Stimulated activated CD4-positive, alpha-beta T cell treated with anti-CD3 and anti-CD28 coated beads, Interleukin-4, amount 100 ng/mL, for 4 hours (primary cell): ENCODE measurements at regions not wholly inside any gene's neighbourhood (a gene's known extent, or its start where the extent isn't known, plus 50 kb on each side); places are given as distances from the start of the nearest gene placed in this dataset.
A peak's percentile ranks its signal among the peaks of the same experiment; 100 is the strongest.
"Not testable (repeated sequence)": the region's sequence is repeated elsewhere in the genome, so short reads cannot be mapped to it uniquely, and the experiment has no call there.

Experiments
- DNase-seq, 2 experiments: peaks; one replicate each; pipeline ENCODE4 v3.0.0-alpha.2; 2020

- not testable (repeated sequence) for DNase-seq
Measured at GRCh38 chr6:28626386-28626785, 100.7 kb downstream of the GPX5 start.

DNA sequence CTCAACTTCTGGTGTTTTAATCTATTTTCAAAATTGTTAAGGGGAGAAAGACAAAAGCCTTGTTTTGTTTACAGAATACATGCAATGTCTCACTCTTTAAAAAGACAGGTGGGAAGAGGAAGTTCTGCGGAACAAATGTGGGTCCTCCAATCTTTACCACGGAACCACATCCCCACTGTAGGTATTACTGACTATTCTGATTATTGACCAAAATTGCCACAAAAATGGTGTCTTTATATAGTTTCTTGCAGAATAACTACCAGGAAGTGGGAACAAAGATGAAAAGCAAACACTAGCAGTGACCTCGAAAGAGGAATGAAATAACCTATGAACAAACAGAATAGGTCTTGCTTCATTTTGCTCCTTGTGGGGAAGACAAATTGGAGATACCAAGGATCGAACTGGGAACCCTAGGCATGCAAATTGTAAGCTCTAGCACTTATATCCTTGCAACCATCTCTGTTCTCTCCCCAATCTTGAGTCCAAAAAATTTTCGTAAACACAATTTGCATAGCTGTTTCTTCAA is 106.7 kb downstream of the GPX5 start:
- no peak for DNase-seq

DNA sequence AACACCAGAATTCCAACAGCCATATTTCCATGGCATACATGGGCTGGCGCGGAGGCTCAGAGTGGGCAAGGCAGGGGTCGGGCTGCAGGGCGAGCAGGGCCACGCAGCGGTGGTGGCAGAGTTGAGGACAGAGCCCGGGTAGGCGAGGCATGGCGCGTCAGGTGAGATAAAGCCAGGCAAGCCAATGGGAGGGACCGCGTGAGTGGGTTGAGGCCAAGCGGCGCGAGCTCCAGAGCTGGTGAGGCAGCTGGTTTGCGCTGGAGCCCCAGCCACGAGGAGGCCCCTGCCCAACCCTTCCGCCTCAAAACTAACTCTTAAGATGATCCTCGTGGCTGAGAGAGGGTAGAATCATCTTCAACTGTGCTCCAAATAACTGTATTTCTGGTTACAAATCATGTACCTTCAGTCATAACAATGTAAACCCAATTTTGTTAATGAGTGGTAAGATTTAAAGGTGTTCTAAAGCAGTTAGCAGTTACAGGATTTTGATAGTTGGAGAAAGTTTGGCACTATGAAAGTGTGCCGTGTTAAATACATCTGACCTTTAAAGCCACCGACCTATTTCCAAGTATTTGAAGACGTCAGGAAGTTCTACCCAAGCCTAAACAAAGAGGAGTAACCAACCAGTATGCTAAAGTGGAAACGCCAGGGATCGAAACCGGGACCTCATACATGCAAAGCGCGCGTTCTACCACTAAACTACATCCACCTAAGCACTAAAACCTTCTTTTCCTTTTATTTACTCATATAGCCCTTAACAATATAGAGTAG is 107.9 kb downstream of the GPX5 start:
- DNase-seq, result no peak

DNA sequence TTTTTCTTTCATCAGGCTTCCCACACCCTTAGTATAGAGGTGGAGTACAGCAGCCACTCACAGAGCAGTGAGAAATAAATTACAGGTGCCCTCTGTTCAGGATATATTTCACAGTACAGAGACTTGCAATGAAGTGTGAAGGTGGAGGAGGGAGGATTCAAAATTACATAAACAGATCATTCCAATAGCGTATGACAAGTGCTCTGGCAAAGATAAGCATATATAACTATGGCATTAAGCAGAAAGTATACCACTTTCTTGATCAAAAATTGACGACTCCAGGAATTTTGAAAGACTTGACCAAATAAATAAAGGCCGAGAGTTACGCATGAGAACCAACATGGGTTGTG is 108.7 kb downstream of the GPX5 start:
- no peak for DNase-seq

GRCh38 chr6:28634761-28635546 is 109.3 kb downstream of the GPX5 start:
- DNase-seq, result no peak

DNA sequence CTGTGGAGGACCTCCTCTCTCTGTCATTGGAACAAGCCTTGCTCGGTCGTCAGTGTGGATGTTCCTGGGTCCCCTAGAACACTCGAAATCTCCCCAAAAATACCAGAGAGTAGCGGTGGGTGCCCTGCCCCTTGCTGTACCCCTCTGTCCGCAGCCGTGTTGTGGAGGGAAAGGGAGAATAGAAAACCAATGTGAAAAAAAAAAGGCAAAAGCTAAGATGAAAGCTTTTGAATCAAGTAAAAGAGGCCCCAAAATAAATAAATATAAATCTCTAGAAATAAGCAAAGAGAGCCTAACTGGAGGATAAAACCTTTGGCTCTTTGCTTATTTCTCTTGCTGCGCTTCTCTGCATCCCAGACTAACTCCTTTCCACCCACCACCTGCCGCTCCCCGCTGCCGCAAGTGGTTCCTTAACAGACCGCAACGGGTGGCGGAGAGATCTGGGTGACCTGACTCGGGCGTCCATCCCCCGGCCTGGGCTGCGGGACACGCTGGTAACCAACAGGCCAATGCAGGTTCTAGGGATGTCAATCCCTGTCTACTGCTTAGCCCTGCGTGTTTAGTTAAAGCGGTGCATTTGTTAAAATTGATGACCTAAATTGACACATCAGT is 110.0 kb downstream of the GPX5 start:
- no peak for DNase-seq

DNA sequence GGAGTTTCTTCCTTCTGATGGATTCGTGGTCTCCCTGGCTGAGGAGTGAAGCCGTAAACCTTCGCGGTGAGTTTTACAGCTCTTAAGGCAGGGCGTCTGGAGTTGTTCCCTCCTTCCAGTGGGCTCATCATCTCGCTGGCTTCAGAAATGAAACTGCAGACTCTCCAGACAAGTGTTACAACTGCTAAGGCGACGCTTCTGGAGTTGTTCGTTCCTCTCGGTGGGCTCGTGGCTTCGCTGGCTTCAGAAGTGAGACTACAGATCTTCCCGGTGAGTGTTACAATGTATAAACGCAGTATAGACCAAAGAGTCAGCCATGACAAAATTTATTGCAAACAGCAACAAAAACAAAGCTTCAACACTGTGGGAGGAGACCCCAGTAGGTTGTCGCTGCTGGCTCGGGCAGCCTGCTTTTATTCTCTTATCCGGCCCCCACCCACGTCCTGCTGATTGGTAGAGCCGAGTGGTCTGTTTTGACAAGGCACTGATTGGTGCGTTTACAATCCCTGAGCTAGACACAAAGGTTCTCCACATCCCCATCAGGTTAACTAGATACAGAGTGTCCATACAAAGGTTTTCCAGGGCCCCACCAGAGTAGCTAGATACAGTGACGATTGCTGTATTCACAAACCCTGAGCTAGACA is 113.2 kb downstream of the GPX5 start:
- no peak for DNase-seq

DNA sequence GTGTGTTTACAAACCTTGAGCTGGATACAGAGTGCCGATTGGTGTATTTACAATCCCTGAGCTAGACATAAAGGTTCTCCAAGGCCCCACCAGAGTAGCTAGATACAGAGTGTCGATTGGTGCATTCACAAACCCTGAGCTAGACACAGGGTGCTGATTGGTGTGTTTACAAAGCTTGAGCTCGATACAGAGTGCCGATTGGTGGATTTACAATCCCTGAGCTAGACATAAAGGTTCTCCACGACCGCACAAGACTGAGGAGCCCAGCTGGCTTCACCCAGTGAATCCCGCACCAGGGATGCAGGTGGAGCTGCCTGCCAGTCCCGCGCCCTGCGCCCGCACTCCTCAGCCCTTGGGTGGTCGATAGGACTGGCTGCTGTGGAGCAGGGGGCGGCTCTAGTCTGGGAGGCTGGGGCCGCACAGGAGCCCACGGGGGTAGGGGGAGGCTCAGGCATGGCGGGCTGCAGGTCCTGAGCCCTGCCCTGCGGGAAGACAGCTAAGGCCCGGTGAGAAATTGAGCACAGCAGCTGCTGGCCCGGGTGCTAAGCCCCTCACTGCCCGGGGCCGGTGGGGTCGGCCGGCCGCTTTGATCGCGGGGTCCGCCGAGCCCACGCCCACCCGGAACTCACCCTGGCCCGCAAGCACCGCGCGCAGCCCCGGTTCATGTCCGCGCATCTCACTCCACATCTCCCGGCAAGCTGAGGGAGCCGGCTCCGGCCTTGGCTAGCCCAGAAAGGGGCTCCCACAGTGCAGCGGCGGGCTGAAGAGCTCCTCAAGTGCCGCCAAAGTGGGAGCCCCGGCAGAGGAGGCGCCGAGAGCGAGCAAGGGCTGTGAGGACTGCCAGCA is 114.0 kb downstream of the GPX5 start:
- not testable (repeated sequence) for DNase-seq

- peak in 1 of 2 experiments; percentile 45 for DNase-seq
Measured at GRCh38 chr6:28643017-28643740, 117.5 kb downstream of the GPX5 start.

- DNase-seq, result no peak
Measured at GRCh38 chr6:28646650-28647049, 121.0 kb downstream of the GPX5 start.

- DNase-seq, result peak; percentile 27 to 61
Measured at GRCh38 chr6:28648035-28648877, 122.6 kb downstream of the GPX5 start.

DNA sequence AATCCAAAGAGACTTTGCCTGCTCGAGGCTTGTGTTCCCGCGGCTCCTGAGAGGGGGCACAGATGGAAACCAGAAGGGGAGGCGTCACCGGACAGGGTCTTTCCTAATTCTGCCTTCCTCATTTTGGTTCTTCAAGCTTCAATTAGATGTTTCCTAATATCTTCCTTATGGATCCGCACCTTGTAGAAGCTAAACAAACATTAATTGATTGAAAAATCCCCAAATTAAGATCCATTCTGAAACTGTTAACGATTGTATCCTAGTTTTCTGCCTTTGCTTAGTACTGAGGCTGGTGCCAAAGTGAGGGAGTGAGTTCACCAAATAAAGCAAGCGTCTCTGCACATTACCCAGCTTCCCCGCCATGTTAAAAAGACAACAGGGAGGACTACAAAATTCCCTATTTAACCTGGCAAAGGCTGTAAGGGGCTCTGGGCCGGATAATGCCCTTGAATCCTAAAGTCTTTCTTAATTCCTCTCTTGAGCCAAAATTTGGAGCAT is 123.2 kb downstream of the GPX5 start:
- DNase-seq, result no peak

DNA sequence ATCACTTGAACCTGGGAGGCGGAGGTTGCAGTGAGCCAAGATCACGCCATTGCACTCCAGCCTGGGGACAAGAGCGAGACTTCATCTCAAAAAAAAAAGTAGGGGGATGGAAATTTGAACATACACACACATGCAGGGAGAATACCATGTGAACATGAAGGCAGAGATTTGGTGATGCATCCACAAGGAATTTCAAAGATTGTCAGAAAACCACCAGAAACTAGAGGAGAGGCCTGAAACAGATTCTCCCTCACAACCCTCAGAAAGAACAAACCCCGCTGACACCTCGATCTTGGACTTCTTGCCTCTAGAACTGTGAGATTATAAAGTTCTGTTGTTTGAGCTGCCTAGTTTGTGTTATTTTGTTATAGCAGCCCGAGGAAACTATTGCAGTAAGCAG is 125.5 kb downstream of the GPX5 start:
- no peak for DNase-seq

GRCh38 chr6:28653876-28654275 is 128.2 kb downstream of the GPX5 start:
- DNase-seq, result no peak

GRCh38 chr6:28655164-28655563 is 129.5 kb downstream of the GPX5 start:
- no peak for DNase-seq

GRCh38 chr6:28656715-28657114 is 131.0 kb downstream of the GPX5 start:
- DNase-seq, result no peak

DNA sequence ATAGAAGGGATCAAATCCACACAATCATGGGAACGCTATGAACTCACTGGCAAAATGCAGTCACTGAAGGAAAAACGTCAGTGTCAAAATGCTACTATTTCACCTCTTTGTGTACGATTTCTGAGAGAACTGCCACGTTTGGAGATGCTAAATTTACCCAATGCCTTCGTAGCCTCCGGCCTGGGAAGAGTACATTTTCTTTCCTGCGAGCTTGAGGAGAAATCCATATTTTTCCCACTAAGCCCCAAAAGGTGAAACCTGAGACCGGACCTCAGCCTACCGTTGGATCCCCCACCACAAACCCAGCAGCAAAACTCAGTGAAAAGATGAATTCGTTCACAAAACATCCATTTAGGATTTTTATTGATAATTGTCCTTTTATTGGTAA is 131.7 kb downstream of the GPX5 start:
- DNase-seq, result no peak

DNA sequence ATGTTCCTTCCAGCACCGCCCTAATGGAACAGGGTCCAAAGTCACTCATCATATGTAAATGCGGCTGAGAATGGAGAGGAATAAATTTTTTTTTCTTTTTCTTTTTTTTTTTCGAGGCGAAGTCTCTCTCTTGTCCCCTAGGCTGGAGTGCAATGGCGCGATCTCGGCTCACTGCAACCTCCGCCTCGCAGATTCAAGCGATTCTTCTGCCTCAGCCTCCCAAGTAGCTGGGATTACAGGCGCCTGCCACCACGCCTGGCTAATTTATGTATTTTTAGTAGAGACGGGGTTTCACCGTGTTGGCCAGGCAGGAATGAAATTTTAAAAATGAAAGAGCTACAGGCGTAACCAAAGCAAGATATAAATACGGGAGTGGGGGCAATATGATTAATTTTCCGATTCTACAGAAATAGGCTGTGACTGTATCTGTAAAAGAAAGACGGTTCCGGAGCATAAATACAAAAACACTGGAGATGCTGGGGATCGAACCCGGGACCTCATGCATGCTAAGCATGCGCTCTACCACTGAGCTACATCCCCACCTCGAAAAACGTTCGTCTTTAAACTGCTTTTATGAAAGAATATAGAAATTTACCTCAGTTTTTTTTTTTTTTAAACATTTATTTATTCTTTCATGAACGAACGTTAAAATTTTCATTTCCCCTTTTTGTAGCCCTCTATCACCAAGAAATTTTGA is 132.2 kb downstream of the GPX5 start:
- DNase-seq, result peak; percentile 43 to 66

DNA sequence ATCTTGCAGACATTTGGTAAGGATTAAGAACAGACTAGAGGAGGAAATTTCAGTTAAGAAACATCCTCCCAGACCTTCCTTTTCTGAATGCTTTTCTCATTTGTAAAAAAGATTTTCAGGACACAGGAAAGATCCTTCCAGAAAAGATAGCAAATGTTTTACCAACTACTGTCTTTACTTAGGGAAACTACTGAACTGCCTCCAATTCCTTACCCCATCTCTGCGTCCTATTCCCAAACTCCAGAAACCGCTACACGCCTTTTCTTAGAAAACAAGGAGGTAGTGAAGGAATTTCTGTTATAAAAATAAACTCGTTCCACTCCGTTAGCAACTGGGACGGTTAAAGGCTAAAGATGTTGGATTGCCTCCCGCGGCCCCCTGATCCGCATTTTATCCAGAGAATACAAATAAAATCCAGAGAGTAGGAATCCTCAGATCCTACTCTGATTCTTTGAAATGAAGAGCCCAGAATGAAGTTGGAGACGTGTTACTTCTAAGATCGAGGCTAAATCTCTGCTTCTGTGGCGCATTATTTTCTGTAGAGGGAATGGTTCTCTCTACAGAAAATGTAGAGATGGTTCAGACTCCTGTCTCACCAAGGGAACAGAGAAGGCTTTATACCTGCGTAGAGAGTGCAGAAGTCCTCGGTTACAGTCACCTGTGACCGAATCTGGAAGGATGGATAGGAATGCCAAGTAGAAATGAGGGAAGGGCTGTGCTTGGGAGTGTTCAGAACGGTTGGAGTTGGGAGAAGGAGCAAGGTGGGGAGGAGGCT is 133.0 kb downstream of the GPX5 start:
- no peak for DNase-seq
